ENCODE measurements at regions not wholly inside any gene's neighbourhood (a gene's known extent, or its start where the extent isn't known, plus 50 kb on each side); places are given as distances from the start of the nearest gene placed in this dataset.
A peak's percentile ranks its signal among the peaks of the same experiment; 100 is the strongest.

GRCh38 chr4:110310795-110311194 is 112.4 kb upstream of the ELOVL6 start:
- H3K4me3 ChIP-seq (ENCODE audit: low read length): no peak overlapping the region
- TF ChIP-seq, protein P1, sequence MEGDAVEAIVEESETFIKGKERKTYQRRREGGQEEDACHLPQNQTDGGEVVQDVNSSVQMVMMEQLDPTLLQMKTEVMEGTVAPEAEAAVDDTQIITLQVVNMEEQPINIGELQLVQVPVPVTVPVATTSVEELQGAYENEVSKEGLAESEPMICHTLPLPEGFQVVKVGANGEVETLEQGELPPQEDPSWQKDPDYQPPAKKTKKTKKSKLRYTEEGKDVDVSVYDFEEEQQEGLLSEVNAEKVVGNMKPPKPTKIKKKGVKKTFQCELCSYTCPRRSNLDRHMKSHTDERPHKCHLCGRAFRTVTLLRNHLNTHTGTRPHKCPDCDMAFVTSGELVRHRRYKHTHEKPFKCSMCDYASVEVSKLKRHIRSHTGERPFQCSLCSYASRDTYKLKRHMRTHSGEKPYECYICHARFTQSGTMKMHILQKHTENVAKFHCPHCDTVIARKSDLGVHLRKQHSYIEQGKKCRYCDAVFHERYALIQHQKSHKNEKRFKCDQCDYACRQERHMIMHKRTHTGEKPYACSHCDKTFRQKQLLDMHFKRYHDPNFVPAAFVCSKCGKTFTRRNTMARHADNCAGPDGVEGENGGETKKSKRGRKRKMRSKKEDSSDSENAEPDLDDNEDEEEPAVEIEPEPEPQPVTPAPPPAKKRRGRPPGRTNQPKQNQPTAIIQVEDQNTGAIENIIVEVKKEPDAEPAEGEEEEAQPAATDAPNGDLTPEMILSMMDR (IDR thresholded peaks at IDR 0.05; ENCODE audit: insufficient read depth, low read depth, low read length, missing control alignments): no peak
- DNase-seq (ENCODE audit: low read depth): no peak

DNA sequence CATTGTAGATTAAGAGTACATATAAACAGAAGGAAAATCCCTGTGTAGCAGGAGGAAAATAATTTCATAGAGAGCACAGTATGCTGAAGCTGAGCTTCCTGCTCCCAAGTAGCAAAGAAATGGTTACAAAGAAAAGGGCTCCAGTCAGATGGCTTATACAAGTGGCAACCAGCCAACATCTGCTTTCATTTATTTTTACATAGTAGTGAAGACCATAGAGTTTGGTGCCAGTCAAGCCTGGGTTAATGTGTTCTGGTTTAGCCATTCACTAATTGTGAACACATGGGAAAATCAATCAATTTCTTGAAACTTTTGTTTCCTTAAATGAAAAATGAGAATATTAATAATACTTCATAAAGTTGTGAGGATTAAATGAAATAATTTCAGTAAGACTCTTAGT is 111.3 kb upstream of the ELOVL6 start:
- DNase-seq (ENCODE audit: low read depth): no peak
- TF ChIP-seq, protein P1 (IDR thresholded peaks at IDR 0.05; ENCODE audit: insufficient read depth, low read depth, low read length, missing control alignments): no peak
- H3K4me3 ChIP-seq (ENCODE audit: low read length): no peak overlapping the region

DNA sequence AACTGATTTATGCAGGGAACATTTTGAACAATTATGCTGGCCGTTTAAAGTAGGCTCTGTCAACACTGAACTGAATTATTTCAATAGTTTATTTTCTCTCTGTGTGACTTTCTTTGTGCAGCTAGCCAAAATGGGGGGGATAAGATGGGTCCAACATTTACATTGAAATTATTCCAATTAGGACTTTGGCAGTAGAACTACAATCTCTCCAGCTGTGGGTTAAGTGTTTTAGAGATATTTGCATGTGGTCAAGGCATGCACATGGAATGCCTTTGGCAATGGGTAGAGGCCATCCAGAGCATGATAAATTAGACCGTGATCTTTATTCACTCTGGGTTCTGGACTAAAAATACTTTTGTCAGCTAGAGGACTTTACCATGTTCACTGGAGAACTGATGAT is 107.9 kb upstream of the ELOVL6 start:
- H3K4me3 ChIP-seq (ENCODE audit: low read length): no peak overlapping the region
- DNase-seq (ENCODE audit: low read depth): no peak
- TF ChIP-seq, protein P1 (IDR thresholded peaks at IDR 0.05; ENCODE audit: insufficient read depth, low read depth, low read length, missing control alignments): no peak

DNA sequence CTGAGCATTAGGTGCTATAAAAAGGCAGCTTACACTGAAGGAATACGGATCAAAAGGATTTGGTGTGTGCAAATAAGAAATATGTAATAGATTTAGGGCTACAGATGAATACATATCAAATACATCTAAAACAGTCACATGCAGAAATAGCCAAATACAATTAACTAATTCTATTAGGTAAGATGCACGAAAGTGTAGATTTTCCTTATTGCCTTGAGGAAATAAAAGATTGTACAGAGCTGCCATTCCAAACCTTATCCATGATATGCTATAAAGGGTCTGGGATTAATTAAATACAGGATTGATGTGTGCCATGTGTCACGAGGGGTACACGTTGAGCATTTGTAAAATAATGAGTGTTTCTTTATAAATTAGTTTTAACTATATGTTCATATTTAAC is 107.0 kb upstream of the ELOVL6 start:
- TF ChIP-seq, protein P1 (IDR thresholded peaks at IDR 0.05; ENCODE audit: insufficient read depth, low read depth, low read length, missing control alignments): no peak
- no peak overlapping the region for H3K4me3 ChIP-seq (ENCODE audit: low read length)
- no peak for DNase-seq (ENCODE audit: low read depth)

- no peak overlapping the region for H3K4me3 ChIP-seq (ENCODE audit: low read length)
- peak; percentile 38 for DNase-seq (ENCODE audit: low read depth)
- TF ChIP-seq, protein P1 (IDR thresholded peaks at IDR 0.05; ENCODE audit: insufficient read depth, low read depth, low read length, missing control alignments): no peak
Measured at GRCh38 chr4:110296892-110297291, 98.5 kb upstream of the ELOVL6 start.

DNA sequence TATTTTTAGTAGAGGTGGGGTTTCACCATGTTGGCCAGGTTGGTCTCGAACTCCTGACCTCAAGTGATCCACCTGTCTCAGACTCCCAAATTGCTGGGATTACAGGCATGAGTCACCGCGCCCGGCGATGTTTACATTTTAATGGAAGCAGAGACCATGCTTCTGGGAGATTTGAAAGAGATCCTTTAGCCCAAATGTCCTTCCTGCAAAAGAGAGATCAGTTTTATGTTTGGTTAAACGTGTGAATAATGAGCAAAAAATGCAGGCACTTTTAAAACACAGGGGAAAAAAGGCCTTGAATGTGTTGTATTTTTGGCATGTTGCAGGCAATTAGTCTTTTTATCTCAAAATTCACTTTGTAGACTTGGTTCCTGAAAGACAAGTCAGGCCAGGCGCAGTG is 95.8 kb upstream of the ELOVL6 start:
- TF ChIP-seq, protein P1 (IDR thresholded peaks at IDR 0.05; ENCODE audit: insufficient read depth, low read depth, low read length, missing control alignments): no peak
- no peak for DNase-seq (ENCODE audit: low read depth)
- H3K4me3 ChIP-seq (ENCODE audit: low read length): no peak overlapping the region

GRCh38 chr4:110292994-110293744 is 94.8 kb upstream of the ELOVL6 start:
- H3K4me3 ChIP-seq (ENCODE audit: low read length): no peak overlapping the region
- TF ChIP-seq, protein P1 (IDR thresholded peaks at IDR 0.05; ENCODE audit: insufficient read depth, low read depth, low read length, missing control alignments): no peak
- peak; percentile 42 for DNase-seq (ENCODE audit: low read depth)
